CD14-positive monocyte (primary cell): ENCODE measurements at regions not wholly inside any gene's neighbourhood (a gene's known extent, or its start where the extent isn't known, plus 50 kb on each side); places are given as distances from the start of the nearest gene placed in this dataset.

Experiments
- DNase-seq, 3 donors: peaks; one replicate each; pipeline ENCODE4 v3.0.0-alpha.2; 2011 to 2022
- H2AFZ ChIP-seq: 2 replicates; pipeline ENCODE4 v1.6.0; 2012; ENCODE audit warnings: mild to moderate bottlenecking, low read depth, low read length, inconsistent platforms; ENCODE audit not compliant: insufficient read depth, poor library complexity, severe bottlenecking
- H3K27ac ChIP-seq, 2 donors: 1 replicate in 1 of 2; 2 replicates in 1 of 2; pipeline ENCODE4 v1.5.1; 2012 to 2013; ENCODE audit warnings: low read length in 2 of 2, control low read depth in 1 of 2, inconsistent platforms in 1 of 2, low read depth in 1 of 2, mild to moderate bottlenecking in 1 of 2
- H3K27me3 ChIP-seq, 2 donors: one replicate each; pipeline versions ENCODE4 v1.6.0 to v1.6.1; 2011 to 2013; ENCODE audit warnings: low read length in 2 of 2; ENCODE audit not compliant: control insufficient read depth in 2 of 2, insufficient read depth in 2 of 2
- H3K36me3 ChIP-seq, 2 donors: replicated peaks in 1 of 2; 1 replicate in 1 of 2; 2 replicates in 1 of 2; pipeline versions ENCODE4 v1.5.1 to v1.6.1; 2012 to 2013; ENCODE audit warnings: low read length in 2 of 2, control low read depth in 1 of 2, inconsistent platforms in 1 of 2, mild to moderate bottlenecking in 1 of 2; ENCODE audit not compliant: insufficient read depth in 2 of 2, control insufficient read depth in 1 of 2
- H3K4me1 ChIP-seq, 2 donors: 1 replicate in 1 of 2; 2 replicates in 1 of 2; pipeline versions ENCODE4 v1.5.1 to v1.6.1; 2012 to 2013; ENCODE audit warnings: low read length in 2 of 2, control low read depth in 1 of 2, inconsistent platforms in 1 of 2, mild to moderate bottlenecking in 1 of 2, moderate library complexity in 1 of 2; ENCODE audit not compliant: insufficient read depth in 2 of 2, control insufficient read depth in 1 of 2
- H3K4me2 ChIP-seq: replicated peaks from 2 replicates; pipeline ENCODE3; 2012; ENCODE audit warnings: low read length, moderate library complexity, mild to moderate bottlenecking; ENCODE audit not compliant: poor library complexity, severe bottlenecking; ENCODE audit errors: extremely low read depth
- H3K4me3 ChIP-seq, 3 experiments: fragments of 200-600 bp in 1 of 3; sonication (generic) in 1 of 3; replicated peaks in 1 of 3; 1 replicate in 2 of 3; 2 replicates in 1 of 3; pipeline ENCODE4 v1.5.1; 2011 to 2013; ENCODE audit warnings: low read length in 3 of 3, mild to moderate bottlenecking in 3 of 3, control low read depth in 2 of 3, low read depth in 2 of 3, inconsistent platforms in 1 of 3, moderate library complexity in 1 of 3
- H3K79me2 ChIP-seq: 2 replicates; pipeline ENCODE4 v1.6.0; 2012; ENCODE audit warnings: mild to moderate bottlenecking, control low read depth, inconsistent platforms, low read length, moderate library complexity; ENCODE audit not compliant: insufficient read depth
- H3K9ac ChIP-seq: 2 replicates; pipeline ENCODE4 v1.6.0; 2017; ENCODE audit warnings: low read length, mild to moderate bottlenecking; ENCODE audit not compliant: insufficient read depth, poor library complexity, severe bottlenecking
- H3K9me3 ChIP-seq, 2 donors: replicated peaks in 1 of 2; 1 replicate in 1 of 2; 2 replicates in 1 of 2; pipeline versions ENCODE4 v1.5.1 to v1.6.1; 2012 to 2013; ENCODE audit warnings: low read length in 2 of 2, control low read depth in 1 of 2; ENCODE audit not compliant: control insufficient read depth in 1 of 2, insufficient read depth in 1 of 2
- H4K20me1 ChIP-seq: 2 replicates; pipeline ENCODE4 v1.6.0; 2012; ENCODE audit warnings: mild to moderate bottlenecking, low read length, control low read depth, moderate library complexity; ENCODE audit not compliant: insufficient read depth
- H3K27ac Mint-ChIP-seq, 7 donors: one replicate each; pipeline ENCODE4 v1.8.0; 2020; ENCODE audit warnings: mild to moderate bottlenecking in 7 of 7, mixed read lengths in 7 of 7, moderate library complexity in 6 of 7, inconsistent platforms in 2 of 7
- H3K27me3 Mint-ChIP-seq, 3 donors: one replicate each; pipeline ENCODE4 v1.8.0; 2021 to 2022; ENCODE audit warnings: low read depth in 3 of 3, mild to moderate bottlenecking in 3 of 3, mixed read lengths in 3 of 3, moderate library complexity in 3 of 3, inconsistent platforms in 1 of 3
- H3K36me3 Mint-ChIP-seq, 2 donors: one replicate each; pipeline ENCODE4 v1.8.0; 2020; ENCODE audit warnings: mixed read lengths in 2 of 2, inconsistent platforms in 1 of 2, mild to moderate bottlenecking in 1 of 2
- H3K4me1 Mint-ChIP-seq: one replicate; pipeline ENCODE4 v1.8.0; 2020; ENCODE audit warnings: mild to moderate bottlenecking, mixed read lengths
- H3K4me3 Mint-ChIP-seq, 2 donors: one replicate each; pipeline ENCODE4 v1.8.0; 2020; ENCODE audit warnings: mild to moderate bottlenecking in 2 of 2, mixed read lengths in 2 of 2, moderate library complexity in 1 of 2
- H3K9me3 Mint-ChIP-seq, 7 donors: one replicate each; pipeline ENCODE4 v1.8.0; 2020 to 2022; ENCODE audit warnings: mixed read lengths in 7 of 7, mild to moderate bottlenecking in 6 of 7, moderate library complexity in 6 of 7, inconsistent platforms in 2 of 7
- intact Hi-C, 2 donors: fragments of 100-400 bp; cut with micrococcal nuclease; formaldehyde crosslinking; loops; one replicate each; pipeline versions ENCODE4 v1.15.0 to v1.15.1; 2023
- TF ChIP-seq, protein P1 (sequence below): fragments of 200-600 bp; IDR thresholded peaks from one replicate; pipeline ENCODE4 v1.8.0; 2022; ENCODE audit warnings: antibody characterized with exemption, mild to moderate bottlenecking

DNA sequence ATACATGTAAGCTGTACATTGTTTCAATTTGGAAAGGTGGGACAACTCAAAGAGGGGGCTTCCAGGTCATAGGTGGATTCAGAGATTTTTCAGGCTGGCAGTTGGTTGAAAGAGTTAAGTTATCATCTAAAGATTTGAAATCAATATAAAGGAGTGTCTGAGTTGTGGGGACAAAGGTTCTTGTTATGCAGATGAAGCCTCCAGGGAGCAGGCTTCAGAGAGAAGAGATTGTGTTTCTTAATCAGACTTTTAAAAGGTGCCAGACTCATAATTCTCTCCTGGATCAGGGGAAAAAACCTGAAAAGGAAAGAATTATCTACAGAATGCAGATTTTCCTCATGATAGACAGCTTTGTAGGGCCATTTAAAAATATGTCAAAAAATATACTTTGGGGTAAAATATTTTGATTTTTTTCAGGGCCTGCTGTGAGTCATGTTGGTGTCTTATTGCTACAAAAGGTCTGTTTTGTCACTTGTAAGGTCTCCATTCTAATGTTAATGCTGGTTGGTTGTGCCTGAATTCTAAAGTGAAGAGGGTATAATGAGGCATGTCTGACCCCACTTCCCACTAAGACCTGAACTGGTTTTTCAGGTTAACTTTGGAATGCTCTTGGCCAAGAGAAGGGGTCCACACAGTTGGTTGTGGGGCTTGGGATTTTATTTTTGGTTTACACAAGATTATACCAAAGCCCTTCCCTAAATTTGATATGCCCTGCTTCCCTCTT is 52.7 kb upstream of the PRSS1 start:
- Histone ChIP-seq H3K9ac (no peak overlapping the region), H3K4me3 (no peak overlapping the region), H3K4me1 (no peaks in the 10 kb centered on the region), H4K20me1 (no peaks in the 10 kb centered on the region), H3K79me2 (no peaks in the 10 kb centered on the region), H3K27me3 (no peaks in the 10 kb centered on the region), H3K4me2 (no peak overlapping the region), H3K27ac (no peak overlapping the region), H3K9me3 (no peaks in the 10 kb centered on the region), H2AFZ (no peak overlapping the region), H3K36me3 (no peaks in the 10 kb centered on the region)
- Mint-ChIP-seq H3K36me3 (no peaks in the 10 kb centered on the region), H3K27ac (no peak overlapping the region), H3K9me3 (no peaks in the 10 kb centered on the region), H3K27me3 (peaks cover 0 to 3% (median 2%) of the 10 kb centered on the region in 3 donors), H3K4me3 (no peak overlapping the region), H3K4me1 (no peaks in the 10 kb centered on the region)
- intact Hi-C loops, result no loop called here
- DNase-seq, result no peak
- TF ChIP-seq, protein P1, sequence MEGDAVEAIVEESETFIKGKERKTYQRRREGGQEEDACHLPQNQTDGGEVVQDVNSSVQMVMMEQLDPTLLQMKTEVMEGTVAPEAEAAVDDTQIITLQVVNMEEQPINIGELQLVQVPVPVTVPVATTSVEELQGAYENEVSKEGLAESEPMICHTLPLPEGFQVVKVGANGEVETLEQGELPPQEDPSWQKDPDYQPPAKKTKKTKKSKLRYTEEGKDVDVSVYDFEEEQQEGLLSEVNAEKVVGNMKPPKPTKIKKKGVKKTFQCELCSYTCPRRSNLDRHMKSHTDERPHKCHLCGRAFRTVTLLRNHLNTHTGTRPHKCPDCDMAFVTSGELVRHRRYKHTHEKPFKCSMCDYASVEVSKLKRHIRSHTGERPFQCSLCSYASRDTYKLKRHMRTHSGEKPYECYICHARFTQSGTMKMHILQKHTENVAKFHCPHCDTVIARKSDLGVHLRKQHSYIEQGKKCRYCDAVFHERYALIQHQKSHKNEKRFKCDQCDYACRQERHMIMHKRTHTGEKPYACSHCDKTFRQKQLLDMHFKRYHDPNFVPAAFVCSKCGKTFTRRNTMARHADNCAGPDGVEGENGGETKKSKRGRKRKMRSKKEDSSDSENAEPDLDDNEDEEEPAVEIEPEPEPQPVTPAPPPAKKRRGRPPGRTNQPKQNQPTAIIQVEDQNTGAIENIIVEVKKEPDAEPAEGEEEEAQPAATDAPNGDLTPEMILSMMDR, result no peak

DNA sequence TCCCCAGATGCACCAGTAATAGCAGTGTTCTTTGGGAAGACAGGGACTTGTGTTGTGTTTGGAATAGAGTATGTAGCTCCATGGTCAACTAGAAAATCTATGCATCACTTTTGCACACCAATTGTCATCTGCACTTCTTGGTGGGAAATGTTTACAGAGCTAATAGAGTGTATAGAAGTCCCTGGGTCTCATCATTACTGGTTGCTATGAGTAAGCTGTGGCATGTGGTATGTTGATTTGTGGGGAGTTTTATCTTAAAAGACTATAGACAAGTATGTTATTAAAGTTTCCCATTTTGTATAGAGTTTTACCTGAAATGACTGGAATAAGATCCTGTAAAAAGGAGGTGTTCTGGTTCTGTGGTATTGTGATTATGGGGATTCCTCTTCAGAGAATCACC is 55.4 kb upstream of the PRSS1 start:
- no peaks in the 10 kb centered on the region for H3K4me1 Mint-ChIP-seq
- H4K20me1 ChIP-seq, result no peaks in the 10 kb centered on the region
- no peak overlapping the region for H3K9ac ChIP-seq
- H3K4me1 ChIP-seq, result no peaks in the 10 kb centered on the region
- no peak overlapping the region for H3K4me2 ChIP-seq
- no peaks in the 10 kb centered on the region for H3K36me3 Mint-ChIP-seq
- H3K27ac ChIP-seq, result no peak overlapping the region
- H3K9me3 ChIP-seq, result no peaks in the 10 kb centered on the region
- peaks cover 0 to 3% (median 0%) of the 10 kb centered on the region in 3 donors for H3K27me3 Mint-ChIP-seq
- TF ChIP-seq, protein P1, result no peak
- H3K4me3 Mint-ChIP-seq, result no peak overlapping the region
- no peaks in the 10 kb centered on the region for H3K36me3 ChIP-seq
- no peak overlapping the region for H2AFZ ChIP-seq
- intact Hi-C loops, result no loop called here
- H3K4me3 ChIP-seq, result no peak overlapping the region
- H3K9me3 Mint-ChIP-seq, result peaks cover 0 to 2% (median 0%) of the 10 kb centered on the region in 7 donors
- no peak for DNase-seq
- H3K79me2 ChIP-seq, result no peaks in the 10 kb centered on the region
- no peaks in the 10 kb centered on the region for H3K27me3 ChIP-seq
- no peak overlapping the region for H3K27ac Mint-ChIP-seq
